H1 (cell line): ENCODE measurements at regions not wholly inside any gene's neighbourhood (a gene's known extent, or its start where the extent isn't known, plus 50 kb on each side); places are given as distances from the start of the nearest gene placed in this dataset.

Source experiments
- ATF3 ChIP-seq: IDR thresholded peaks from 2 replicates; pipeline ENCODE4 v1.6.1; 2011; ENCODE audit warnings: low read depth, mild to moderate bottlenecking, low read length; ENCODE audit not compliant: insufficient read depth
- CBX8 ChIP-seq: fragments of 300-800, 300-1000 bp; sonication (generic); IDR thresholded peaks from 2 replicates; pipeline ENCODE4 v1.7.1; 2016; ENCODE audit warnings: low read depth, low read length, borderline replicate concordance

- no peak for TF ChIP-seq CBX8
- no peak for TF ChIP-seq ATF3
Measured at GRCh38 chr9:81855538-81855937, 72.7 kb upstream of the SPATA31D4 start (continued).
